PC-9 (cell line): ENCODE measurements at regions not wholly inside any gene's neighbourhood (a gene's known extent, or its start where the extent isn't known, plus 50 kb on each side); places are given as distances from the start of the nearest gene placed in this dataset.

Experiments
- BruUV-seq: library from RNA; stranded (reverse); fragments of 400-500 nt; replicated peaks from 2 replicates; lab custom pipeline; 2021; lab: Mats Ljungman, UMichigan
- CTCF ChIA-PET: fragments of 300-600 bp; sonication (Branson Sonifier 250); formaldehyde crosslinking; loops from one replicate; lab custom pipeline; 2022; ENCODE audit warnings: antibody characterized with exemption; lab: Charles Lee
- POLR2A ChIA-PET: fragments of 300-600 bp; sonication (Branson Sonifier 250); formaldehyde crosslinking; loops from one replicate; lab custom pipeline; 2022; ENCODE audit warnings: antibody characterized with exemption; ENCODE audit not compliant: unreplicated experiment; lab: Charles Lee
- DNase-seq, 2 experiments: peaks; one replicate each; pipeline versions ENCODE4 v3.0.0 to v3.0.0-alpha.2; 2015 to 2022; ENCODE audit warnings: mixed read lengths in 1 of 2
- H2AFZ ChIP-seq: fragments of 200-600 bp; sonication (generic); 2 replicates; pipeline ENCODE4 v1.8.1; 2017; ENCODE audit warnings: antibody characterized with exemption
- H3F3A ChIP-seq: fragments of 200-600 bp; sonication (generic); 2 replicates; pipeline ENCODE4 v1.8.1; 2017; ENCODE audit warnings: antibody characterized with exemption, mild to moderate bottlenecking, low read depth; ENCODE audit not compliant: insufficient read depth
- H3K27ac ChIP-seq: fragments of 200-600 bp; sonication (generic); 2 replicates; pipeline ENCODE4 v1.6.1; 2016; ENCODE audit warnings: mixed run types
- H3K27me3 ChIP-seq: fragments of 200-600 bp; sonication (generic); 2 replicates; pipeline ENCODE4 v1.6.1; 2016; ENCODE audit warnings: low read depth, mixed run types; ENCODE audit not compliant: insufficient read depth
- H3K36me3 ChIP-seq: fragments of 200-600 bp; sonication (generic); 2 replicates; pipeline ENCODE4 v1.6.1; 2016; ENCODE audit warnings: low read depth, mixed run types
- H3K4me1 ChIP-seq: fragments of 200-600 bp; sonication (generic); replicated peaks from 2 replicates; pipeline ENCODE4 v1.6.1; 2016; ENCODE audit warnings: mixed run types; ENCODE audit not compliant: insufficient read depth
- H3K4me2 ChIP-seq: fragments of 200-600 bp; sonication (generic); 2 replicates; pipeline ENCODE4 v1.6.1; 2017; ENCODE audit warnings: mixed run types
- H3K4me3 ChIP-seq: fragments of 200-600 bp; sonication (generic); 2 replicates; pipeline ENCODE4 v1.6.1; 2016; ENCODE audit warnings: mixed run types
- H3K79me2 ChIP-seq: fragments of 200-600 bp; sonication (generic); 2 replicates; pipeline ENCODE4 v1.6.1; 2017; ENCODE audit warnings: low read depth, mixed run types
- H3K9me2 ChIP-seq: fragments of 200-600 bp; sonication (generic); 2 replicates; pipeline ENCODE4 v1.8.1; 2017; ENCODE audit warnings: mild to moderate bottlenecking; ENCODE audit not compliant: insufficient read depth
- H3K9me3 ChIP-seq: fragments of 200-600 bp; sonication (generic); 2 replicates; pipeline ENCODE4 v1.8.1; 2016; ENCODE audit warnings: low read depth; ENCODE audit not compliant: insufficient read depth
- H4K20me1 ChIP-seq: fragments of 200-600 bp; sonication (generic); 2 replicates; pipeline ENCODE4 v1.8.1; 2017; ENCODE audit not compliant: insufficient read depth
- EZH2 ChIP-seq: fragments of 200-600 bp; sonication (generic); IDR thresholded peaks from 2 replicates; pipeline ENCODE4 v1.8.0; 2017; ENCODE audit warnings: antibody characterized with exemption, low read depth
- intact Hi-C: fragments of 100-400 bp; cut with micrococcal nuclease; formaldehyde crosslinking; loops from one replicate; pipeline ENCODE4 v1.10.0; 2022; ENCODE audit not compliant: unreplicated experiment
- TF ChIP-seq, protein P1 (sequence below): fragments of 200-600 bp; sonication (generic); conservative IDR thresholded peaks from 2 replicates; pipeline ENCODE4 v1.6.1; 2017; ENCODE audit warnings: mixed run types, antibody characterized with exemption, mild to moderate bottlenecking, moderate library complexity

DNA sequence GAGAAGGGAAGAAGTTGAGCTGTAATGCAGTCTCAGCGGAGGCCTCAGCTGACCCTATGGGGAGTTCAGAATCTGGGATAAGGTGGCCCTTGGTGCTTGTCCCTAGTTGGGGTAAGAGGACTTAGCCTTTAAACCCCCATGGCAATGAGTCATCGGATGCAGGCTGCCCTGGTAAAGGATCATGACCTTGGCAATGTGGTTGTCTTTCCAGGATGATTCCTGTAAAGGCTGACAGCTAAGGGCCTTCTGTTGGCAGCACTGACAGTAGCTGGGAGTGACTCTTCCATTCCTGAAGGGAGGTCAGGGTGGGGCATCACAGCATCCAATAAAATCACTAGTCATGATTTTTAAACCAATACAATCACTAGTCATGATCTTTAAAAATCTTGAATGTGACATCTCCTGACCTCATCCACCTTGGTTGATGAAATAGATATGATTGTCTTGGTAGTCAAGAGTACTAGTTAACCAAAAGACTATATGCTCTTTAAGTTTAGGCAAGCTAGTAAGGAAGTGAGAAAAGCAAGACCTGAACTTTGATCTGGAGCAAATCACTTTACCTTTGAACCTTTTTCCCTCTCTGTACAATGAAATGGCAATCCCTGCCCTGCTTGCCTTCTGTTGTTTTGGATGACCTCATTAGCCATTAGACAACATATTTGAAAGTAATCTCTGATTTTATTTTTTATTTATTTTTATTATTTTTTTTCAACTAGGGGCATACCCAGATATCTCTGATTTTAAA is 71.3 kb upstream of the CACNA1D start:
- TF ChIP-seq, protein P1, sequence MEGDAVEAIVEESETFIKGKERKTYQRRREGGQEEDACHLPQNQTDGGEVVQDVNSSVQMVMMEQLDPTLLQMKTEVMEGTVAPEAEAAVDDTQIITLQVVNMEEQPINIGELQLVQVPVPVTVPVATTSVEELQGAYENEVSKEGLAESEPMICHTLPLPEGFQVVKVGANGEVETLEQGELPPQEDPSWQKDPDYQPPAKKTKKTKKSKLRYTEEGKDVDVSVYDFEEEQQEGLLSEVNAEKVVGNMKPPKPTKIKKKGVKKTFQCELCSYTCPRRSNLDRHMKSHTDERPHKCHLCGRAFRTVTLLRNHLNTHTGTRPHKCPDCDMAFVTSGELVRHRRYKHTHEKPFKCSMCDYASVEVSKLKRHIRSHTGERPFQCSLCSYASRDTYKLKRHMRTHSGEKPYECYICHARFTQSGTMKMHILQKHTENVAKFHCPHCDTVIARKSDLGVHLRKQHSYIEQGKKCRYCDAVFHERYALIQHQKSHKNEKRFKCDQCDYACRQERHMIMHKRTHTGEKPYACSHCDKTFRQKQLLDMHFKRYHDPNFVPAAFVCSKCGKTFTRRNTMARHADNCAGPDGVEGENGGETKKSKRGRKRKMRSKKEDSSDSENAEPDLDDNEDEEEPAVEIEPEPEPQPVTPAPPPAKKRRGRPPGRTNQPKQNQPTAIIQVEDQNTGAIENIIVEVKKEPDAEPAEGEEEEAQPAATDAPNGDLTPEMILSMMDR, result no peak
- no peak for TF ChIP-seq EZH2
- Histone ChIP-seq H3K4me1 (no peaks in the 10 kb centered on the region), H4K20me1 (no peaks in the 10 kb centered on the region), H3K27ac (no peak overlapping the region), H3K9me2 (no peaks in the 10 kb centered on the region), H3F3A (no peaks in the 10 kb centered on the region), H3K4me2 (no peak overlapping the region), H3K9me3 (no peaks in the 10 kb centered on the region), H3K27me3 (peaks cover 38% of the 10 kb centered on the region), H3K79me2 (no peaks in the 10 kb centered on the region), H3K36me3 (no peaks in the 10 kb centered on the region), H3K4me3 (no peak overlapping the region), H2AFZ (no peak overlapping the region)
- BruUV-seq, result no TSS peak
- ChIA-PET POLR2A (no interaction called here), CTCF (no interaction called here)
- intact Hi-C loops, result no loop called here
- DNase-seq, result no peak

DNA sequence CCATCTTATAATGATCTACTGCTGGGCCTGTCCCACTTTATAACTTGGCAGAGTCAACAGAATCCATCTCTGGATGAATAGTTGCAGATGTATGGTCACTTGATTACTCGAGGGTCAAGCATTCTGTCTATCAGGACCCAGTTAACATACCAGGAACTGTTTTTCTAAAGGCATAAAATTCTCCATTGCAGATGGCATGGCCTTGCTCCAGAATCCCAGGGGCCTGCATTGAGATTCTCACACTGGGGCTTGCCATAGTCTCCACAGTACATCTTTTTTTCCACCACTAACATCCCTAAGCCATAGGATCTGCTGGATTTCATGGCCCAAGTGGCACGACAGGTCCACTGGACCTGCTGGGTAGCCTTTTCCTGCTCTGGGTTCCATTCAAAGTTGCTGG is 68.5 kb upstream of the CACNA1D start:
- no peaks in the 10 kb centered on the region for H3K36me3 ChIP-seq
- no peaks in the 10 kb centered on the region for H3K79me2 ChIP-seq
- H2AFZ ChIP-seq, result no peak overlapping the region
- no peaks in the 10 kb centered on the region for H3K4me1 ChIP-seq
- CTCF ChIA-PET, result no interaction called here
- H3K4me3 ChIP-seq, result no peak overlapping the region
- H3K9me2 ChIP-seq, result no peaks in the 10 kb centered on the region
- H3K27ac ChIP-seq, result no peak overlapping the region
- H4K20me1 ChIP-seq, result no peaks in the 10 kb centered on the region
- H3F3A ChIP-seq, result no peaks in the 10 kb centered on the region
- DNase-seq, result no peak
- H3K27me3 ChIP-seq, result peaks cover 51% of the 10 kb centered on the region
- TF ChIP-seq, protein P1, result no peak
- POLR2A ChIA-PET, result no interaction called here
- intact Hi-C loops, result no loop called here
- no peak overlapping the region for H3K4me2 ChIP-seq
- no TSS peak for BruUV-seq
- H3K9me3 ChIP-seq, result no peaks in the 10 kb centered on the region

DNA sequence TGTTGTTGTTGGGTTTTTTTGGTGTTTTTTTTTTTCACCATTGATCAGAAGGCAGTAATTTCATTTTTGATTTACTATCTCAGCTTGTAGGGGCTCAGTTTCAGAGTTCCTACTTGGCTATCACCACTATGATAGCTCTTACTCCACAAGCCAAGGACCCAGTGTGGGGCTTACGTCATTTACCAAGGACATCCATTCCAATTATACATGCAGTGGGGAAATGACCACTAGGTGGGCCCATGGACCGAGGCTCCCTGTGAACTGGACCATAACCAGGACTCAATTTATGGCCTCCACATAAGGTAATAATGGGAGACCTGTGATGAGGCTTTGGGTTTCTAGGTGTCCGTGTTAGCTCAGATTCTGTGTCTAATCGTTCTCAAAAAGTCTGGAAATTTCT is 67.5 kb upstream of the CACNA1D start:
- DNase-seq, result no peak
- no TSS peak for BruUV-seq

More for the DNA sequence above, 67.5 kb upstream of the CACNA1D start:
- ChIA-PET POLR2A (no interaction called here), CTCF (no interaction called here)
- no peaks in the 10 kb centered on the region for H3K36me3 ChIP-seq
- H3K27ac ChIP-seq, result no peak overlapping the region
- no peak overlapping the region for H2AFZ ChIP-seq
- TF ChIP-seq, protein P1, result no peak
- TF ChIP-seq EZH2, result no peak
- no peaks in the 10 kb centered on the region for H3F3A ChIP-seq
- intact Hi-C loops, result no loop called here
- H3K4me2 ChIP-seq, result no peak overlapping the region
- no peak overlapping the region for H3K4me3 ChIP-seq
- H3K9me3 ChIP-seq, result no peaks in the 10 kb centered on the region
- H3K79me2 ChIP-seq, result no peaks in the 10 kb centered on the region
- H3K9me2 ChIP-seq, result no peaks in the 10 kb centered on the region
- no peaks in the 10 kb centered on the region for H3K4me1 ChIP-seq
- no peaks in the 10 kb centered on the region for H4K20me1 ChIP-seq
- H3K27me3 ChIP-seq, result peaks cover 56% of the 10 kb centered on the region
